ENCODE measurements at regions not wholly inside any gene's neighbourhood (a gene's known extent, or its start where the extent isn't known, plus 50 kb on each side); places are given as distances from the start of the nearest gene placed in this dataset.

GRCh38 chr5:99724732-99725290 is 796.0 kb upstream of the CHD1 start:
- no peak for DNase-seq
- Mint-ChIP-seq H3K27ac (no peak overlapping the region), H3K4me3 (no peak overlapping the region), H3K27me3 (no peaks in the 10 kb centered on the region), H3K36me3 (no peaks in the 10 kb centered on the region), H3K9me3 (peaks cover 0 to 2% (median 0%) of the 10 kb centered on the region in 8 donors), H3K4me1 (no peaks in the 10 kb centered on the region)
- Histone ChIP-seq H3K36me3 (ENCODE audit: insufficient read depth, low read length) (no peaks in the 10 kb centered on the region), H3K9me3 (ENCODE audit: control insufficient read depth in 1 of 2, low read length in 2 of 2) (no peaks in the 10 kb centered on the region), H3K4me3 (ENCODE audit: low read length in 2 of 2) (no peak overlapping the region), H3K27me3 (ENCODE audit: insufficient read depth, low read length) (no peaks in the 10 kb centered on the region), H3K4me1 (ENCODE audit: insufficient read depth, low read length) (no peaks in the 10 kb centered on the region), H3K27ac (ENCODE audit: low read depth, low read length) (no peak overlapping the region)
- POLR2A ChIA-PET (ENCODE audit: partially characterized antibody): no interaction called here
- CTCF ChIA-PET (ENCODE audit: partially characterized antibody): no interaction called here
- intact Hi-C loops (cut with micrococcal nuclease): no loop called here

- H3K9me3 Mint-ChIP-seq: peaks cover 0 to 2% (median 0%) of the 10 kb centered on the region in 8 donors
- CTCF ChIA-PET (ENCODE audit: partially characterized antibody): no interaction called here
- H3K4me1 Mint-ChIP-seq: no peaks in the 10 kb centered on the region
Observed at GRCh38 chr5:99721506-99721905, 792.7 kb upstream of the CHD1 start.

GRCh38 chr5:99715921-99716320 is 787.1 kb upstream of the CHD1 start:
- no peaks in the 10 kb centered on the region for H3K36me3 ChIP-seq (ENCODE audit: insufficient read depth, low read length)
- no peaks in the 10 kb centered on the region for H3K9me3 ChIP-seq (ENCODE audit: control insufficient read depth in 1 of 2, low read length in 2 of 2)
- no peaks in the 10 kb centered on the region for H3K36me3 Mint-ChIP-seq
- POLR2A ChIA-PET (ENCODE audit: partially characterized antibody): no interaction called here
- H3K27ac ChIP-seq (ENCODE audit: low read depth, low read length): no peak overlapping the region
- CTCF ChIA-PET (ENCODE audit: partially characterized antibody): no interaction called here
- H3K27ac Mint-ChIP-seq: no peak overlapping the region
- intact Hi-C loops (cut with micrococcal nuclease): no loop called here
- no peaks in the 10 kb centered on the region for H3K27me3 Mint-ChIP-seq
- peaks cover 0 to 7% (median 3%) of the 10 kb centered on the region in 8 donors for H3K9me3 Mint-ChIP-seq
- no peaks in the 10 kb centered on the region for H3K27me3 ChIP-seq (ENCODE audit: insufficient read depth, low read length)
- H3K4me3 ChIP-seq (ENCODE audit: low read length in 2 of 2): no peak overlapping the region
- no peaks in the 10 kb centered on the region for H3K4me1 ChIP-seq (ENCODE audit: insufficient read depth, low read length)
- no peak overlapping the region for H3K4me3 Mint-ChIP-seq
- no peak for DNase-seq
- no peaks in the 10 kb centered on the region for H3K4me1 Mint-ChIP-seq

More at GRCh38 chr5:99721506-99721905, 792.7 kb upstream of the CHD1 start:
- H3K27ac ChIP-seq (ENCODE audit: low read depth, low read length): no peak overlapping the region
- POLR2A ChIA-PET (ENCODE audit: partially characterized antibody): no interaction called here
- Mint-ChIP-seq H3K27me3 (no peaks in the 10 kb centered on the region), H3K4me3 (no peak overlapping the region), H3K27ac (no peak overlapping the region), H3K36me3 (no peaks in the 10 kb centered on the region)
- intact Hi-C loops (cut with micrococcal nuclease): no loop called here
- no peaks in the 10 kb centered on the region for H3K4me1 ChIP-seq (ENCODE audit: insufficient read depth, low read length)
- no peaks in the 10 kb centered on the region for H3K9me3 ChIP-seq (ENCODE audit: control insufficient read depth in 1 of 2, low read length in 2 of 2)
- no peaks in the 10 kb centered on the region for H3K27me3 ChIP-seq (ENCODE audit: insufficient read depth, low read length)
- DNase-seq: no peak
- no peak overlapping the region for H3K4me3 ChIP-seq (ENCODE audit: low read length in 2 of 2)
- H3K36me3 ChIP-seq (ENCODE audit: insufficient read depth, low read length): no peaks in the 10 kb centered on the region

GRCh38 chr5:99706160-99706559 is 777.4 kb upstream of the CHD1 start:
- H3K27ac Mint-ChIP-seq: no peak overlapping the region
- Histone ChIP-seq H3K27ac (ENCODE audit: low read depth, low read length) (no peak overlapping the region), H3K4me1 (ENCODE audit: insufficient read depth, low read length) (no peaks in the 10 kb centered on the region), H3K4me3 (ENCODE audit: low read length in 2 of 2) (no peak overlapping the region), H3K36me3 (ENCODE audit: insufficient read depth, low read length) (no peaks in the 10 kb centered on the region), H3K27me3 (ENCODE audit: insufficient read depth, low read length) (no peaks in the 10 kb centered on the region), H3K9me3 (ENCODE audit: control insufficient read depth in 1 of 2, low read length in 2 of 2) (no peaks in the 10 kb centered on the region)
- no peaks in the 10 kb centered on the region for H3K4me1 Mint-ChIP-seq
- intact Hi-C loops (cut with micrococcal nuclease): no loop called here
- no peak overlapping the region for H3K4me3 Mint-ChIP-seq
- CTCF ChIA-PET (ENCODE audit: partially characterized antibody): no interaction called here
- no peaks in the 10 kb centered on the region for H3K36me3 Mint-ChIP-seq
- H3K27me3 Mint-ChIP-seq: no peaks in the 10 kb centered on the region
- H3K9me3 Mint-ChIP-seq: peaks cover 0 to 9% (median 2%) of the 10 kb centered on the region in 8 donors
- POLR2A ChIA-PET (ENCODE audit: partially characterized antibody): no interaction called here
- peak in 1 of 5 donors; percentile 29 for DNase-seq

- H3K9me3 Mint-ChIP-seq: peaks cover 0 to 11% (median 2%) of the 10 kb centered on the region in 8 donors
- no peaks in the 10 kb centered on the region for H3K27me3 Mint-ChIP-seq
- DNase-seq: no peak
- ChIA-PET POLR2A (ENCODE audit: partially characterized antibody) (no interaction called here), CTCF (ENCODE audit: partially characterized antibody) (no interaction called here)
- Histone ChIP-seq H3K36me3 (ENCODE audit: insufficient read depth, low read length) (no peaks in the 10 kb centered on the region), H3K4me1 (ENCODE audit: insufficient read depth, low read length) (no peaks in the 10 kb centered on the region), H3K27ac (ENCODE audit: low read depth, low read length) (no peak overlapping the region), H3K27me3 (ENCODE audit: insufficient read depth, low read length) (no peaks in the 10 kb centered on the region), H3K9me3 (ENCODE audit: control insufficient read depth in 1 of 2, low read length in 2 of 2) (no peaks in the 10 kb centered on the region), H3K4me3 (ENCODE audit: low read length in 2 of 2) (no peak overlapping the region)
- no peaks in the 10 kb centered on the region for H3K4me1 Mint-ChIP-seq
- H3K4me3 Mint-ChIP-seq: no peak overlapping the region
- no peaks in the 10 kb centered on the region for H3K36me3 Mint-ChIP-seq
- H3K27ac Mint-ChIP-seq: no peak overlapping the region
- intact Hi-C loops (cut with micrococcal nuclease): no loop called here
Observed at GRCh38 chr5:99702565-99702964, 773.8 kb upstream of the CHD1 start.

- no peak overlapping the region for H3K4me3 Mint-ChIP-seq
- H3K9me3 ChIP-seq (ENCODE audit: control insufficient read depth in 1 of 2, low read length in 2 of 2): no peaks in the 10 kb centered on the region
- H3K36me3 Mint-ChIP-seq: no peaks in the 10 kb centered on the region
- ChIA-PET POLR2A (ENCODE audit: partially characterized antibody) (no interaction called here), CTCF (ENCODE audit: partially characterized antibody) (no interaction called here)
- H3K27me3 ChIP-seq (ENCODE audit: insufficient read depth, low read length): no peaks in the 10 kb centered on the region
- H3K36me3 ChIP-seq (ENCODE audit: insufficient read depth, low read length): no peaks in the 10 kb centered on the region
- intact Hi-C loops (cut with micrococcal nuclease): no loop called here
- no peak for DNase-seq
- H3K27ac ChIP-seq (ENCODE audit: low read depth, low read length): no peak overlapping the region
- no peak overlapping the region for H3K27ac Mint-ChIP-seq
- H3K4me3 ChIP-seq (ENCODE audit: low read length in 2 of 2): no peak overlapping the region
- peaks cover 0 to 5% (median 0%) of the 10 kb centered on the region in 8 donors for H3K9me3 Mint-ChIP-seq
- no peaks in the 10 kb centered on the region for H3K4me1 Mint-ChIP-seq
- H3K4me1 ChIP-seq (ENCODE audit: insufficient read depth, low read length): no peaks in the 10 kb centered on the region
- H3K27me3 Mint-ChIP-seq: no peaks in the 10 kb centered on the region
Observed at GRCh38 chr5:99694884-99695283, 766.1 kb upstream of the CHD1 start.

GRCh38 chr5:99686538-99686937 is 757.7 kb upstream of the CHD1 start:
- no peak for DNase-seq
- Mint-ChIP-seq H3K4me3 (no peak overlapping the region), H3K36me3 (no peaks in the 10 kb centered on the region), H3K27me3 (no peaks in the 10 kb centered on the region), H3K27ac (no peak overlapping the region), H3K9me3 (peaks cover 0 to 7% (median 3%) of the 10 kb centered on the region in 8 donors), H3K4me1 (no peaks in the 10 kb centered on the region)
- ChIA-PET CTCF (ENCODE audit: partially characterized antibody) (no interaction called here), POLR2A (ENCODE audit: partially characterized antibody) (no interaction called here)
- Histone ChIP-seq H3K4me3 (ENCODE audit: low read length in 2 of 2) (no peak overlapping the region), H3K36me3 (ENCODE audit: insufficient read depth, low read length) (no peaks in the 10 kb centered on the region), H3K27me3 (ENCODE audit: insufficient read depth, low read length) (no peaks in the 10 kb centered on the region), H3K4me1 (ENCODE audit: insufficient read depth, low read length) (no peaks in the 10 kb centered on the region), H3K9me3 (ENCODE audit: control insufficient read depth in 1 of 2, low read length in 2 of 2) (no peaks in the 10 kb centered on the region), H3K27ac (ENCODE audit: low read depth, low read length) (no peak overlapping the region)
- intact Hi-C loops (cut with micrococcal nuclease): no loop called here

- Histone ChIP-seq H3K27ac (ENCODE audit: low read depth, low read length) (no peak overlapping the region), H3K9me3 (ENCODE audit: control insufficient read depth in 1 of 2, low read length in 2 of 2) (no peaks in the 10 kb centered on the region), H3K4me1 (ENCODE audit: insufficient read depth, low read length) (no peaks in the 10 kb centered on the region), H3K27me3 (ENCODE audit: insufficient read depth, low read length) (no peaks in the 10 kb centered on the region), H3K4me3 (ENCODE audit: low read length in 2 of 2) (no peak overlapping the region), H3K36me3 (ENCODE audit: insufficient read depth, low read length) (no peaks in the 10 kb centered on the region)
- intact Hi-C loops (cut with micrococcal nuclease): no loop called here
- Mint-ChIP-seq H3K27ac (no peak overlapping the region), H3K27me3 (no peaks in the 10 kb centered on the region), H3K36me3 (no peaks in the 10 kb centered on the region), H3K9me3 (peaks cover 0 to 3% (median 0%) of the 10 kb centered on the region in 8 donors), H3K4me1 (no peaks in the 10 kb centered on the region), H3K4me3 (no peak overlapping the region)
- ChIA-PET POLR2A (ENCODE audit: partially characterized antibody) (no interaction called here), CTCF (ENCODE audit: partially characterized antibody) (no interaction called here)
- no peak for DNase-seq
Observed at GRCh38 chr5:99675974-99676373, 747.2 kb upstream of the CHD1 start.
